HEK293 (cell line): ENCODE measurements at regions not wholly inside any gene's neighbourhood (a gene's known extent, or its start where the extent isn't known, plus 50 kb on each side); places are given as distances from the start of the nearest gene placed in this dataset.

Source experiments
- BCL11A ChIP-seq: fragments of 450-650 bp; formaldehyde crosslinking; IDR thresholded peaks from 2 replicates; pipeline ENCODE4 v1.5.1; 2016; ENCODE audit warnings: low read depth, missing biosample characterization, missing genetic modification characterization
- CTCF ChIP-seq: fragments of 450-650 bp; formaldehyde crosslinking; IDR thresholded peaks from 2 replicates; pipeline ENCODE4 v1.5.1; 2016; ENCODE audit warnings: missing biosample characterization, missing genetic modification characterization
- ZNF146 ChIP-seq: fragments of 450-650 bp; formaldehyde crosslinking; IDR thresholded peaks from 2 replicates; pipeline ENCODE4 v1.5.1; 2016; ENCODE audit warnings: missing biosample characterization, missing genetic modification characterization
- ZNF157 ChIP-seq: fragments of 450-650 bp; formaldehyde crosslinking; IDR thresholded peaks from 2 replicates; pipeline ENCODE4 v1.5.1; 2016; ENCODE audit warnings: missing biosample characterization, missing genetic modification characterization
- ZNF169 ChIP-seq: fragments of 450-650 bp; formaldehyde crosslinking; IDR thresholded peaks from 2 replicates; pipeline ENCODE4 v1.5.1; 2016; ENCODE audit warnings: missing biosample characterization, missing genetic modification characterization
- ZNF274 ChIP-seq, 2 experiments: fragments of 200-500 bp in 1 of 2; fragments of 450-650 bp in 1 of 2; sonication (Bioruptor generic) in 1 of 2; formaldehyde crosslinking in 1 of 2; IDR thresholded peaks; 2 replicates each; pipeline versions ENCODE4 v1.5.1 to v1.6.1; 2014 to 2016; ENCODE audit warnings: borderline replicate concordance in 1 of 2, inconsistent platforms in 1 of 2, low read length in 1 of 2, missing biosample characterization in 1 of 2, missing genetic modification characterization in 1 of 2
- ZNF292 ChIP-seq: fragments of 450-650 bp; formaldehyde crosslinking; IDR thresholded peaks from 2 replicates; pipeline ENCODE4 v1.5.1; 2016; ENCODE audit warnings: low read depth, missing biosample characterization, missing genetic modification characterization, borderline replicate concordance
- ZNF354C ChIP-seq: fragments of 450-650 bp; formaldehyde crosslinking; IDR thresholded peaks from 2 replicates; pipeline ENCODE4 v1.5.1; 2016; ENCODE audit warnings: missing biosample characterization, missing genetic modification characterization, low read depth, borderline replicate concordance
- ZNF423 ChIP-seq: fragments of 450-650 bp; formaldehyde crosslinking; IDR thresholded peaks from 2 replicates; pipeline ENCODE4 v1.5.1; 2016; ENCODE audit warnings: missing biosample characterization, missing genetic modification characterization
- ZNF544 ChIP-seq: fragments of 450-650 bp; formaldehyde crosslinking; IDR thresholded peaks from 2 replicates; pipeline ENCODE4 v1.5.0; 2017; ENCODE audit warnings: missing biosample characterization, missing genetic modification characterization

- TF ChIP-seq ZNF544 (tag by site-specific recombination) (no peak), ZNF169 (tag by site-specific recombination) (no peak), ZNF157 (tag by site-specific recombination) (no peak), CTCF (no peak), ZNF423 (tag by site-specific recombination) (no peak), ZNF274 (IDR thresholded peaks at IDR 0.05; ENCODE audit: low read length) (no peak), ZNF274 (tag by site-specific recombination; IDR thresholded peaks at IDR 0.05; ENCODE audit: borderline replicate concordance) (no peak), ZNF354C (tag by site-specific recombination) (no peak), ZNF292 (tag by site-specific recombination) (no peak), ZNF146 (tag by site-specific recombination) (no peak), BCL11A (tag by site-specific recombination) (no peak)
Measured at GRCh38 chr11:44408141-44408540, 98.2 kb upstream of the ALX4 start.
